ENCODE measurements at regions not wholly inside any gene's neighbourhood (a gene's known extent, or its start where the extent isn't known, plus 50 kb on each side); places are given as distances from the start of the nearest gene placed in this dataset.
"Not testable (repeated sequence)": the region's sequence is repeated elsewhere in the genome, so short reads cannot be mapped to it uniquely, and the experiment has no call there.

DNA sequence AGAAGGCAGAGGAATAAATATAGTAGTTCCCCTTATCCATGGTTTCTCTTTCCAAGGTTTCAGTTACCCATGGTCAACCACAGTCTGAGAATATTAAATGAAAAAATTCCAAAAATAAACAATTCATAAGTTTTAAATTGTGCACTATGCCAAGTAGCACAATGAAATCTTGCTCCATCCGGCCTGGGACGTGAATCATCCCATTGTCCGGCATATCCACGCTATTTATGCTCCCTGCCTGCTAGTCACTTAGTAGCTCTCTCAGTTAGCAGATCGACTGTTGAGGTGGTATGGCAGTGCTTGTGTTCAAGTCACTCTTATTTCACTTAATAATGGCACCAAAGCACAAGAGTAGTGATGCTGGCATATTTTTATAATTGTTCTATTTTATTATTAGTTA is 58.6 kb upstream of the ARHGAP29 start:
- no peak overlapping the region for H3K4me3 ChIP-seq
- TF ChIP-seq, protein P1, sequence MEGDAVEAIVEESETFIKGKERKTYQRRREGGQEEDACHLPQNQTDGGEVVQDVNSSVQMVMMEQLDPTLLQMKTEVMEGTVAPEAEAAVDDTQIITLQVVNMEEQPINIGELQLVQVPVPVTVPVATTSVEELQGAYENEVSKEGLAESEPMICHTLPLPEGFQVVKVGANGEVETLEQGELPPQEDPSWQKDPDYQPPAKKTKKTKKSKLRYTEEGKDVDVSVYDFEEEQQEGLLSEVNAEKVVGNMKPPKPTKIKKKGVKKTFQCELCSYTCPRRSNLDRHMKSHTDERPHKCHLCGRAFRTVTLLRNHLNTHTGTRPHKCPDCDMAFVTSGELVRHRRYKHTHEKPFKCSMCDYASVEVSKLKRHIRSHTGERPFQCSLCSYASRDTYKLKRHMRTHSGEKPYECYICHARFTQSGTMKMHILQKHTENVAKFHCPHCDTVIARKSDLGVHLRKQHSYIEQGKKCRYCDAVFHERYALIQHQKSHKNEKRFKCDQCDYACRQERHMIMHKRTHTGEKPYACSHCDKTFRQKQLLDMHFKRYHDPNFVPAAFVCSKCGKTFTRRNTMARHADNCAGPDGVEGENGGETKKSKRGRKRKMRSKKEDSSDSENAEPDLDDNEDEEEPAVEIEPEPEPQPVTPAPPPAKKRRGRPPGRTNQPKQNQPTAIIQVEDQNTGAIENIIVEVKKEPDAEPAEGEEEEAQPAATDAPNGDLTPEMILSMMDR (IDR thresholded peaks at IDR 0.05), result no peak
- DNase-seq (ENCODE audit: low spot score), result no peak
- no peak overlapping the region for H3K27ac ChIP-seq

DNA sequence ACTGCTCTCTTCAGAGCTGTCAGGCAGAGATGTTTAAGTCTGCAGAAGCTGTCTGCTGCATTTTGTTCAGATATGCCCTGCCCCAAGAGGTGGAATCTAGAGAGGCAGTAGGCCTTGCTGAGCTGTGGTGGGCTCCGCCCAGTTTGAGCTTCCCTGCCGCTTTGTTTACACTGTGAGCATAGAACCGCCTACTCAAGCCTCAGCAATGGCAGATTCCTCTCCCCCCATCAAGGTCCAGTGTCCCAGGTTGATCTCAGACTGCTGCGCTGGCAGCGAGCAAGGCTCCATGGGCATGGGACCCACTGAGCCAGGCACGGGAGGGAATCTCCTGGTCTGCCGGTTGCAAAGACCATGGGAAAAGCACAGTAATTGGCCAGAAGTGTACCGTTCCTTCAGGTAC is 55.6 kb upstream of the ARHGAP29 start:
- DNase-seq (ENCODE audit: low spot score); H3K4me3 ChIP-seq; H3K27ac ChIP-seq: not testable (repeated sequence)

DNA sequence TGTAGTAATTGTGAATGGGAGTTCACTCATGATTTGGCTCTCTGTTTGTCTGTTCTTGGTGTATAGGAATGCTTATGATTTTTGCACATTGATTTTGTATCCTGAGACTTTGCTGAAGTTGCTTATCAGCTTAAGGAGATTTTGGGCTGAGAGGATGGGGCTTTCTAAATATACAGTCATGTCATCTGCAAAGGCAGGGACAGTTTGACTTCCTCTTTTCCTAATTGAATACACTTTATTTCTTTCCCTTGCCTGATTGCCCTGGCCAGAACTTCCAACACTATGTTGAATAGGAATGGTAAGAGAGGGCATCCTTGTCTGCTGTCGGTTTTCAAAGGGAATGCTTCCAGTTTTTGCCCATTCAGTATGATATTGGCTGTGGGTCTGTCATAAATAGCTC is 51.9 kb upstream of the ARHGAP29 start:
- not testable (repeated sequence) for H3K4me3 ChIP-seq; H3K27ac ChIP-seq; DNase-seq (ENCODE audit: low spot score)

Data from coronary artery (tissue), 2 donors.